Epithelial cell of proximal tubule (primary cell): ENCODE measurements at regions not wholly inside any gene's neighbourhood (a gene's known extent, or its start where the extent isn't known, plus 50 kb on each side); places are given as distances from the start of the nearest gene placed in this dataset.

Source experiments
- DNase-seq: peaks from one replicate; pipeline ENCODE4 v3.0.0-alpha.2; 2011; ENCODE audit warnings: low read depth
- H3K4me3 ChIP-seq: 2 replicates; pipeline ENCODE4 v1.5.1; 2011; ENCODE audit warnings: low read depth, mild to moderate bottlenecking, low read length
- TF ChIP-seq, protein P1 (sequence below): conservative IDR thresholded peaks from 2 replicates; pipeline ENCODE4 v1.5.1; 2012; ENCODE audit warnings: low read depth, mild to moderate bottlenecking, low read length

DNA sequence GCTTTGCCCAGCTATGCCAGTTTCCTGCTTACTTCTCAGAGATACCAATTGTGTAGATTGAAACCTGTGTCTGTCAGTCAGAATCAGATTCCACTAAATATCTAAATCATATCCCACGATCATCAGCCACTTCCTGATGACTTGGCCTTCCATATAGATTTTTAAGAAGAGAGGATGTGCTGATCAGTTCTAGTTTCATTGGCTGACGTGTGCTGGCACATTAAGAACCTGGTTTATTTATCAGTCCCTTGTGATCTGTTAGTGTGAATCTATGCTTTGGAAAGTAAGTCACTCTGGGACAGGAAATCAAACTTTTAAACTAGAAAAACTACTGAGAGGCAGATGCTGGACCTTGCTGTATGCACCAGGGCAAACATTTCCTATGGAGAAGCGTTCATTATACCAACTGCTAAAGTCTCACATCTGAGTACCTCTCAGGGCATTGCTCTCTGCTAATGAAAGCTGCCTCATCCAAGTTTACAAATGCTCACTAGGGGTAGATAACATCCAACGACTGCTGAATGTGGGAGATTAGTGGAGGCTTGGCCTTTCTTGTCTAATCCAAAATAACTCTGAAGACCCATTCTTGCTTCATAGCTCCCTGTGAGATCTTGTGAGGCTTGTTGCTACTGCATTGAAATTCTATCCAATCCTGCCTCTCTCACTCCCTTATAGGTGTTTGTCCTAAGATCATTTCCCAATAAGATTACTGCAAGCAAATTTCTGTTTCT, 109.1 kb downstream of the ARL4A start:
- TF ChIP-seq, protein P1, sequence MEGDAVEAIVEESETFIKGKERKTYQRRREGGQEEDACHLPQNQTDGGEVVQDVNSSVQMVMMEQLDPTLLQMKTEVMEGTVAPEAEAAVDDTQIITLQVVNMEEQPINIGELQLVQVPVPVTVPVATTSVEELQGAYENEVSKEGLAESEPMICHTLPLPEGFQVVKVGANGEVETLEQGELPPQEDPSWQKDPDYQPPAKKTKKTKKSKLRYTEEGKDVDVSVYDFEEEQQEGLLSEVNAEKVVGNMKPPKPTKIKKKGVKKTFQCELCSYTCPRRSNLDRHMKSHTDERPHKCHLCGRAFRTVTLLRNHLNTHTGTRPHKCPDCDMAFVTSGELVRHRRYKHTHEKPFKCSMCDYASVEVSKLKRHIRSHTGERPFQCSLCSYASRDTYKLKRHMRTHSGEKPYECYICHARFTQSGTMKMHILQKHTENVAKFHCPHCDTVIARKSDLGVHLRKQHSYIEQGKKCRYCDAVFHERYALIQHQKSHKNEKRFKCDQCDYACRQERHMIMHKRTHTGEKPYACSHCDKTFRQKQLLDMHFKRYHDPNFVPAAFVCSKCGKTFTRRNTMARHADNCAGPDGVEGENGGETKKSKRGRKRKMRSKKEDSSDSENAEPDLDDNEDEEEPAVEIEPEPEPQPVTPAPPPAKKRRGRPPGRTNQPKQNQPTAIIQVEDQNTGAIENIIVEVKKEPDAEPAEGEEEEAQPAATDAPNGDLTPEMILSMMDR: no peak
- DNase-seq: no peak
- no peak overlapping the region for H3K4me3 ChIP-seq

DNA sequence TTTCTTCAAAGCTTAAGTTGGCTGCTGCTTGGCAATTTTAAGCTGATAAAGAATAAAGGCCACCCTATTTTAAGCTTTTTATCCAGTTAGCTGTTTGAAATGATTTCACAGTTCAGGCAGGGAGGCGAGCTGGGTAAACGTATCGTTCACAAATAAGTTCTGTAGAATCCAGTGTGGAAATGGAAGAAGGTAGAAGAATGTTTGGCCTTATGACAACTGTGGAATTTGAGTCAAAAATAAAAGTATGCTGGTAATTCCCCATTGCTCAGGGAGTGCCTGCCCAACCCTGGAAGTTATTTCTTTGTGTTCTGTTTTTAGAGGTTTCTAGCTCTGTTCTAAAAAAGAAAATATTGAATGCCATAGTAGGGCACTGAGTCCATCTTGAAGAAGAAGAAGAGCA, 113.1 kb downstream of the ARL4A start:
- no peak overlapping the region for H3K4me3 ChIP-seq
- DNase-seq: no peak
- TF ChIP-seq, protein P1: no peak

DNA sequence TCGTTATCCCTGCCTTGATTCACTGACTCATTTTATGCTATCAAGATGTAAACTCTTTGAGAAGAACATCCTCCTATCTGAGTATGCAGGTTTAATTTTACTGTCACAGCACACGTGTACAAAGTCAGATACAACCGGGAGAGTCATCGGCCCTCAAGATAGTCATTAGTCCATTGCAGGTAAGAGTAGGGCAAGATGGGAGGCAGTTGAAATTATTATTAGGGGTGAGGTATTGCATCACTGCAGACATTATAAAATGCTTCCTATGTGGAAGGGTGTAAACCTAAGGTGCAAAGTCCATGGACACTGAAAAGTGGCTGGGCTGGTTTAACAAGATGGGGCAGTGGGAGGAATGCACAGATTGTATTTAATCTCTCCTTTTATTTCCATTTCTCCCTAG, 113.7 kb downstream of the ARL4A start:
- no peak overlapping the region for H3K4me3 ChIP-seq
- TF ChIP-seq, protein P1: no peak
- no peak for DNase-seq

DNA sequence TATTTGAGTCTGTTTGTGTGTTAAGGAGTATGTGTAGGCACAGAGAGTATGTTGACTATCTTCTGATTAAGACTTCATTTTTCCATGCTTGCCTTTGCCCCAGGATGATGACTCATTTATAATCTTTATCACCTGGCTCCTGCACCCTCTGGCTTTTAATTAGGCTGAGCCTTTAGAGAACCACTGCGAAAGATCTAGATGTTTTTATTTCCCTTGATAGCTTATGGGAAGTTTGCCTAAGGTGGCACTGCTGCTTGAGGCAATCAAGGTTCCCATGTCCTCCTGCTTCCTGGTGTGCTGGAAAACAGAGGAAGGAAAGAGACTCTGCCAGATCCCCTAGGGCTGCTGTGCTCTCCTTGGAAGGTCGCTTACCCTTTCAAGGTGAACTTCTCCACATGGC, 114.6 kb downstream of the ARL4A start:
- TF ChIP-seq, protein P1: no peak
- no peak overlapping the region for H3K4me3 ChIP-seq
- DNase-seq: no peak

DNA sequence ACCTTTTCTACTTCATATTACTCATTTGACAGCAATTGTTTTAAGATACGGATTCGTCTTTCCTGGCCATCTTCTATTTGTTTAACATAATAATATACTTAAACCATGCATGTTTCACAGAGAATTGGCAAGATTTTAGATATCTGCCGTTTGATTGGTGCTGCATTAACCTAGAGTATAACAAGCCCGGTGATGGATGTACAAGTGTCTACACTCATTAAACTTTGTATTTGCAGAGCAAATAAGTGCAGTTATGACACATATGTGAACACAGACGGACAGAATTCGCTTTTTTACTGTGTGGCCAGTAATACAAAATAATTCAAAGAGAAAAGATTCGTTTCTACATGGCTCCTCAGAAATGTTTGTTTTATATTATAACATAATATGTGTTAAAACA, 116.1 kb downstream of the ARL4A start:
- no peak for DNase-seq
- H3K4me3 ChIP-seq: no peak overlapping the region
- TF ChIP-seq, protein P1: no peak

DNA sequence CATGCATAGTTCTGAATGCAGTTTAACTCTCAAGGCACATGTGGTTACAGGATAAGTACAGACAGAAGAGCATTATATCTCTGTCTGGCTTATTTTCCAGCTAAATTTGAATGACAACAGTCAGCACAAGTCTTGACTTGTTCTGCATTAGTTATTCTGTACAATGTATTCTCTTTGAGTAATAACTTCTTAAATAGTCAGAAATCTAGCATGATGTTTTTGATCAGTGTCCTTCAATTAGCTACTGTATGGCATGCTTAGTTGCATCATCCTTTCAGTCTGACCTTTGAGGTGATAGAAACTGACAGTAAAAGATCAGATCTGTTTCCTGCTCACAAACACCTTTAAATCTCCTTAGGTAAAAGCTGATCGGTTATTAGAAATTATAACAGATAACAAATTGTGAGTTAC, 118.1 kb downstream of the ARL4A start:
- DNase-seq: no peak
- TF ChIP-seq, protein P1: no peak
- no peak overlapping the region for H3K4me3 ChIP-seq

DNA sequence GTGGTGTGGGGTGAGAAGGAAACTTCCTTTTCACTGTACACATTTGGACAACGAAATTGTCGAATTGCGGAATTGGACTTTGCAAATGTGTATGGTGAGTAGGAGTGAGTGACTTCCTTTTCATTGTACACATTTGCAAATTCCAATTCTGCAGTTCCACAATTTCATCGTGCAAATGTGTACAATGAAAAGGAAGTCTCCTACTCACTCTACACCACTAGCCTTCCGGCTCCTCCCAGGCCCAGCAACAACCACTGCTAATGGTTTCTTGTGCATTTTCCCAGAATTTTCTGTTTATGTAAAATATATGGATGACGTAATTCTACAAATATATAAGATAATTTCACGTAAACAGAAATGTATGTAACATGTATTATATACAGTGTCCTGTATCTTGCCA, 118.5 kb downstream of the ARL4A start:
- TF ChIP-seq, protein P1: no peak
- no peak for DNase-seq
- H3K4me3 ChIP-seq: no peak overlapping the region
